ENCODE measurements at regions not wholly inside any gene's neighbourhood (a gene's known extent, or its start where the extent isn't known, plus 50 kb on each side); places are given as distances from the start of the nearest gene placed in this dataset.

GRCh38 chrX:39802354-39802753 is 295.4 kb downstream of the BCOR start:
- TF ChIP-seq CTCF (IDR thresholded peaks at IDR 0.05): no peak
- TF ChIP-seq EP300 (IDR thresholded peaks at IDR 0.05): no peak

Data from ovary (tissue), 3 donors.